ENCODE measurements at regions not wholly inside any gene's neighbourhood (a gene's known extent, or its start where the extent isn't known, plus 50 kb on each side); places are given as distances from the start of the nearest gene placed in this dataset.

GRCh38 chr1:241411056-241411775 is 54.2 kb upstream of the RGS7 start:
- Histone ChIP-seq H3K27me3 (replicated peaks; ENCODE audit: control insufficient read depth, insufficient read depth, low read length) (no peaks in the 10 kb centered on the region), H3K4me3 (replicated peaks; ENCODE audit: low read depth, low read length) (no peak overlapping the region), H3K36me3 (ENCODE audit: control insufficient read depth, insufficient read depth, low read length) (no peaks in the 10 kb centered on the region)
- no peak for DNase-seq (ENCODE audit: extremely low read depth, insufficient read length)
- no peak for TF ChIP-seq CTCF (IDR thresholded peaks at IDR 0.05; ENCODE audit: insufficient read depth, low read length, poor library complexity, severe bottlenecking)

GRCh38 chr1:241408170-241408569 is 51.2 kb upstream of the RGS7 start:
- Histone ChIP-seq H3K27me3 (replicated peaks; ENCODE audit: control insufficient read depth, insufficient read depth, low read length) (no peaks in the 10 kb centered on the region), H3K36me3 (ENCODE audit: control insufficient read depth, insufficient read depth, low read length) (no peaks in the 10 kb centered on the region), H3K4me3 (replicated peaks; ENCODE audit: low read depth, low read length) (no peak overlapping the region)
- no peak for DNase-seq (ENCODE audit: extremely low read depth, insufficient read length)
- no peak for TF ChIP-seq CTCF (IDR thresholded peaks at IDR 0.05; ENCODE audit: insufficient read depth, low read length, poor library complexity, severe bottlenecking)

Data from GM06990 (cell line).